ENCODE measurements at regions not wholly inside any gene's neighbourhood (a gene's known extent, or its start where the extent isn't known, plus 50 kb on each side); places are given as distances from the start of the nearest gene placed in this dataset.

GRCh38 chr1:232244426-232244825 is 385.5 kb downstream of the SIPA1L2 start:
- POLR2A ChIA-PET = no interaction called here

More at GRCh38 chr1:232244426-232244825, 385.5 kb downstream of the SIPA1L2 start:
- TF ChIP-seq, protein P1, sequence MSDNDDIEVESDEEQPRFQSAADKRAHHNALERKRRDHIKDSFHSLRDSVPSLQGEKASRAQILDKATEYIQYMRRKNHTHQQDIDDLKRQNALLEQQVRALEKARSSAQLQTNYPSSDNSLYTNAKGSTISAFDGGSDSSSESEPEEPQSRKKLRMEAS (IDR thresholded peaks at IDR 0.05; ENCODE audit: low read depth) = no peak
- no peak for TF ChIP-seq JUND (IDR thresholded peaks at IDR 0.05)
- TF ChIP-seq MXI1 (IDR thresholded peaks at IDR 0.05; ENCODE audit: low read depth, low read length) = no peak
- TF ChIP-seq, protein P2, sequence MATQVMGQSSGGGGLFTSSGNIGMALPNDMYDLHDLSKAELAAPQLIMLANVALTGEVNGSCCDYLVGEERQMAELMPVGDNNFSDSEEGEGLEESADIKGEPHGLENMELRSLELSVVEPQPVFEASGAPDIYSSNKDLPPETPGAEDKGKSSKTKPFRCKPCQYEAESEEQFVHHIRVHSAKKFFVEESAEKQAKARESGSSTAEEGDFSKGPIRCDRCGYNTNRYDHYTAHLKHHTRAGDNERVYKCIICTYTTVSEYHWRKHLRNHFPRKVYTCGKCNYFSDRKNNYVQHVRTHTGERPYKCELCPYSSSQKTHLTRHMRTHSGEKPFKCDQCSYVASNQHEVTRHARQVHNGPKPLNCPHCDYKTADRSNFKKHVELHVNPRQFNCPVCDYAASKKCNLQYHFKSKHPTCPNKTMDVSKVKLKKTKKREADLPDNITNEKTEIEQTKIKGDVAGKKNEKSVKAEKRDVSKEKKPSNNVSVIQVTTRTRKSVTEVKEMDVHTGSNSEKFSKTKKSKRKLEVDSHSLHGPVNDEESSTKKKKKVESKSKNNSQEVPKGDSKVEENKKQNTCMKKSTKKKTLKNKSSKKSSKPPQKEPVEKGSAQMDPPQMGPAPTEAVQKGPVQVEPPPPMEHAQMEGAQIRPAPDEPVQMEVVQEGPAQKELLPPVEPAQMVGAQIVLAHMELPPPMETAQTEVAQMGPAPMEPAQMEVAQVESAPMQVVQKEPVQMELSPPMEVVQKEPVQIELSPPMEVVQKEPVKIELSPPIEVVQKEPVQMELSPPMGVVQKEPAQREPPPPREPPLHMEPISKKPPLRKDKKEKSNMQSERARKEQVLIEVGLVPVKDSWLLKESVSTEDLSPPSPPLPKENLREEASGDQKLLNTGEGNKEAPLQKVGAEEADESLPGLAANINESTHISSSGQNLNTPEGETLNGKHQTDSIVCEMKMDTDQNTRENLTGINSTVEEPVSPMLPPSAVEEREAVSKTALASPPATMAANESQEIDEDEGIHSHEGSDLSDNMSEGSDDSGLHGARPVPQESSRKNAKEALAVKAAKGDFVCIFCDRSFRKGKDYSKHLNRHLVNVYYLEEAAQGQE (IDR thresholded peaks at IDR 0.05; ENCODE audit: low read depth, low read length) = no peak
- TF ChIP-seq FOXM1 (IDR thresholded peaks at IDR 0.05; ENCODE audit: low read depth) = no peak
- TF ChIP-seq, protein P3, sequence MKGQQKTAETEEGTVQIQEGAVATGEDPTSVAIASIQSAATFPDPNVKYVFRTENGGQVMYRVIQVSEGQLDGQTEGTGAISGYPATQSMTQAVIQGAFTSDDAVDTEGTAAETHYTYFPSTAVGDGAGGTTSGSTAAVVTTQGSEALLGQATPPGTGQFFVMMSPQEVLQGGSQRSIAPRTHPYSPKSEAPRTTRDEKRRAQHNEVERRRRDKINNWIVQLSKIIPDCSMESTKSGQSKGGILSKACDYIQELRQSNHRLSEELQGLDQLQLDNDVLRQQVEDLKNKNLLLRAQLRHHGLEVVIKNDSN (IDR thresholded peaks at IDR 0.05; ENCODE audit: borderline replicate concordance, low read depth) = no peak
- no peak for TF ChIP-seq USF2 (IDR thresholded peaks at IDR 0.05; ENCODE audit: borderline replicate concordance, low read depth, low read length)
- TF ChIP-seq, protein P4, sequence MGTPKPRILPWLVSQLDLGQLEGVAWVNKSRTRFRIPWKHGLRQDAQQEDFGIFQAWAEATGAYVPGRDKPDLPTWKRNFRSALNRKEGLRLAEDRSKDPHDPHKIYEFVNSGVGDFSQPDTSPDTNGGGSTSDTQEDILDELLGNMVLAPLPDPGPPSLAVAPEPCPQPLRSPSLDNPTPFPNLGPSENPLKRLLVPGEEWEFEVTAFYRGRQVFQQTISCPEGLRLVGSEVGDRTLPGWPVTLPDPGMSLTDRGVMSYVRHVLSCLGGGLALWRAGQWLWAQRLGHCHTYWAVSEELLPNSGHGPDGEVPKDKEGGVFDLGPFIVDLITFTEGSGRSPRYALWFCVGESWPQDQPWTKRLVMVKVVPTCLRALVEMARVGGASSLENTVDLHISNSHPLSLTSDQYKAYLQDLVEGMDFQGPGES (IDR thresholded peaks at IDR 0.05; ENCODE audit: low read depth, low read length) = no peak
- TF ChIP-seq RAD21 (IDR thresholded peaks at IDR 0.05; ENCODE audit: low read length) = no peak
- TF ChIP-seq NRF1 (IDR thresholded peaks at IDR 0.05; ENCODE audit: low read depth, low read length) = no peak
- no peak for TF ChIP-seq EZH2phosphoT487 (IDR thresholded peaks at IDR 0.05; ENCODE audit: borderline replicate concordance, low read depth)
- TF ChIP-seq SMC3 (IDR thresholded peaks at IDR 0.05; ENCODE audit: low read depth, low read length) = no peak
- no peak for TF ChIP-seq TEAD4 (IDR thresholded peaks at IDR 0.05; ENCODE audit: borderline replicate concordance, insufficient read depth)
- 28% methylated on average over 1 of the region's 1 CpG for WGBS (ENCODE audit: low lambda C conversion rate)
- Histone ChIP-seq H3K9me2 (no peaks in the 10 kb centered on the region), H4K20me1 (ENCODE audit: insufficient read depth) (no peaks in the 10 kb centered on the region), H2AFZ (ENCODE audit: low read depth) (no peak overlapping the region), H3K27ac (ENCODE audit: low read depth in 2 of 2, low read length in 1 of 2) (no peak overlapping the region), H3K79me2 (ENCODE audit: insufficient read depth) (no peaks in the 10 kb centered on the region), H3K27me3 (ENCODE audit: insufficient read depth) (no peaks in the 10 kb centered on the region), H3K4me3 (ENCODE audit: low read depth in 2 of 2, low read length in 1 of 2) (no peak overlapping the region), H3K9ac (no peak overlapping the region), H3F3A (replicated peaks; ENCODE audit: insufficient read depth) (no peaks in the 10 kb centered on the region), H3K4me1 (ENCODE audit: control insufficient read depth in 1 of 2, insufficient read depth in 2 of 2, low read depth in 1 of 2, low read length in 1 of 2) (peaks cover 0 to 12% of the 10 kb centered on the region in 2 experiments; a peak in 2 of 4 replicates), H3K36me3 (replicated peaks in 1 of 2; ENCODE audit: control insufficient read depth in 1 of 2, insufficient read depth in 2 of 2, low read length in 1 of 2) (no peaks in the 10 kb centered on the region), H3K9me3 (no peaks in the 10 kb centered on the region), H3K4me2 (no peak overlapping the region)
- CTCF ChIA-PET = no interaction called here
- DNase-seq = no peak

All from SK-N-SH (cell line).